HepG2 (cell line): ENCODE measurements at regions not wholly inside any gene's neighbourhood (a gene's known extent, or its start where the extent isn't known, plus 50 kb on each side); places are given as distances from the start of the nearest gene placed in this dataset.
A peak's percentile ranks its signal among the peaks of the same experiment; 100 is the strongest.

Source experiments
- ETS1 ChIP-seq: sonication (generic); formaldehyde crosslinking; IDR thresholded peaks from 2 replicates; pipeline ENCODE4 v1.4.0; 2020; ENCODE audit warnings: missing genetic modification reagents
- HHEX ChIP-seq: IDR thresholded peaks from 2 replicates; pipeline ENCODE4 v1.6.1; 2016; ENCODE audit warnings: control low read depth
- HMG20A ChIP-seq: IDR thresholded peaks from 2 replicates; pipeline ENCODE4 v1.6.1; 2016; ENCODE audit warnings: borderline replicate concordance
- JDP2 ChIP-seq: sonication (generic); formaldehyde crosslinking; IDR thresholded peaks from 2 replicates; pipeline ENCODE4 v1.8.1; 2022; ENCODE audit warnings: missing genetic modification reagents, borderline replicate concordance
- PAXIP1 ChIP-seq: sonication (generic); formaldehyde crosslinking; conservative IDR thresholded peaks from 2 replicates; pipeline ENCODE4 v1.4.0; 2020; ENCODE audit warnings: mild to moderate bottlenecking, missing genetic modification reagents, moderate library complexity
- SOX13 ChIP-seq, 3 experiments: fragments of 450-650 bp in 1 of 3; sonication (generic) in 1 of 3; formaldehyde crosslinking in 1 of 3; IDR thresholded peaks in 2 of 3; conservative IDR thresholded peaks in 1 of 3; 2 replicates each; pipeline versions ENCODE4 v1.5.0 to v1.6.1; 2016 to 2020; ENCODE audit warnings: antibody characterized with exemption in 1 of 3, mild to moderate bottlenecking in 1 of 3, missing compliant biosample characterization in 1 of 3, missing genetic modification reagents in 1 of 3, moderate library complexity in 1 of 3
- SP4 ChIP-seq: sonication (generic); formaldehyde crosslinking; IDR thresholded peaks from 2 replicates; pipeline ENCODE4 v1.8.1; 2023; ENCODE audit warnings: mild to moderate bottlenecking, missing genetic modification reagents
- SSRP1 ChIP-seq: IDR thresholded peaks from 2 replicates; pipeline ENCODE4 v1.6.1; 2016; ENCODE audit warnings: control low read depth
- TFDP2 ChIP-seq: sonication (generic); formaldehyde crosslinking; IDR thresholded peaks from 2 replicates; pipeline ENCODE4 v1.4.0; 2020; ENCODE audit warnings: missing genetic modification reagents
- TMF1 ChIP-seq: sonication (generic); formaldehyde crosslinking; IDR thresholded peaks from 2 replicates; pipeline ENCODE4 v1.8.1; 2022; ENCODE audit warnings: low read depth, missing genetic modification reagents
- ZNF550 ChIP-seq: sonication (generic); formaldehyde crosslinking; IDR thresholded peaks from 2 replicates; pipeline ENCODE4 v1.4.0; 2020; ENCODE audit warnings: mild to moderate bottlenecking, missing genetic modification reagents, borderline replicate concordance
- ZNF720 ChIP-seq: sonication (generic); formaldehyde crosslinking; IDR thresholded peaks from 2 replicates; pipeline ENCODE4 v1.4.0; 2020; ENCODE audit warnings: missing genetic modification reagents
- ZNF841 ChIP-seq: sonication (generic); formaldehyde crosslinking; IDR thresholded peaks from 2 replicates; pipeline ENCODE4 v1.8.1; 2023; ENCODE audit warnings: missing genetic modification reagents, borderline replicate concordance
- TF ChIP-seq, protein P1 (sequence below): sonication (generic); formaldehyde crosslinking; IDR thresholded peaks from 2 replicates; pipeline ENCODE4 v1.9.0; 2021; ENCODE audit warnings: missing genetic modification reagents, borderline replicate concordance
- TF ChIP-seq, protein P2 (sequence below): sonication (generic); formaldehyde crosslinking; IDR thresholded peaks from 2 replicates; pipeline ENCODE4 v1.4.0; 2020; ENCODE audit warnings: missing genetic modification reagents, mild to moderate bottlenecking, borderline replicate concordance
- TF ChIP-seq, protein P3 (sequence below): sonication (generic); formaldehyde crosslinking; conservative IDR thresholded peaks from 2 replicates; pipeline ENCODE4 v1.4.0; 2020; ENCODE audit warnings: missing genetic modification reagents

- TF ChIP-seq, protein P1, sequence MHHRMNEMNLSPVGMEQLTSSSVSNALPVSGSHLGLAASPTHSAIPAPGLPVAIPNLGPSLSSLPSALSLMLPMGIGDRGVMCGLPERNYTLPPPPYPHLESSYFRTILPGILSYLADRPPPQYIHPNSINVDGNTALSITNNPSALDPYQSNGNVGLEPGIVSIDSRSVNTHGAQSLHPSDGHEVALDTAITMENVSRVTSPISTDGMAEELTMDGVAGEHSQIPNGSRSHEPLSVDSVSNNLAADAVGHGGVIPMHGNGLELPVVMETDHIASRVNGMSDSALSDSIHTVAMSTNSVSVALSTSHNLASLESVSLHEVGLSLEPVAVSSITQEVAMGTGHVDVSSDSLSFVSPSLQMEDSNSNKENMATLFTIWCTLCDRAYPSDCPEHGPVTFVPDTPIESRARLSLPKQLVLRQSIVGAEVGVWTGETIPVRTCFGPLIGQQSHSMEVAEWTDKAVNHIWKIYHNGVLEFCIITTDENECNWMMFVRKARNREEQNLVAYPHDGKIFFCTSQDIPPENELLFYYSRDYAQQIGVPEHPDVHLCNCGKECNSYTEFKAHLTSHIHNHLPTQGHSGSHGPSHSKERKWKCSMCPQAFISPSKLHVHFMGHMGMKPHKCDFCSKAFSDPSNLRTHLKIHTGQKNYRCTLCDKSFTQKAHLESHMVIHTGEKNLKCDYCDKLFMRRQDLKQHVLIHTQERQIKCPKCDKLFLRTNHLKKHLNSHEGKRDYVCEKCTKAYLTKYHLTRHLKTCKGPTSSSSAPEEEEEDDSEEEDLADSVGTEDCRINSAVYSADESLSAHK, result no peak
- no peak for TF ChIP-seq TFDP2
- no peak for TF ChIP-seq SSRP1 (CRISPR knock-in tag)
- no peak for TF ChIP-seq ZNF841 (CRISPR knock-in tag)
- TF ChIP-seq PAXIP1 (CRISPR knock-in tag), result 0 out of 2 replicates have a peak, but pooled peaks have one; percentile 17
- no peak for TF ChIP-seq TMF1 (CRISPR knock-in tag)
- no peak for TF ChIP-seq SOX13 (IDR thresholded peaks at IDR 0.05)
- TF ChIP-seq SOX13 (CRISPR knock-in tag; conservative IDR thresholded peaks at IDR 0.05 in 1 of 2, IDR thresholded peaks at IDR 0.05 in 1 of 2), result peak in 1 of 2 experiments; percentile 78; a peak in 2 of 4 replicates
- TF ChIP-seq, protein P2, sequence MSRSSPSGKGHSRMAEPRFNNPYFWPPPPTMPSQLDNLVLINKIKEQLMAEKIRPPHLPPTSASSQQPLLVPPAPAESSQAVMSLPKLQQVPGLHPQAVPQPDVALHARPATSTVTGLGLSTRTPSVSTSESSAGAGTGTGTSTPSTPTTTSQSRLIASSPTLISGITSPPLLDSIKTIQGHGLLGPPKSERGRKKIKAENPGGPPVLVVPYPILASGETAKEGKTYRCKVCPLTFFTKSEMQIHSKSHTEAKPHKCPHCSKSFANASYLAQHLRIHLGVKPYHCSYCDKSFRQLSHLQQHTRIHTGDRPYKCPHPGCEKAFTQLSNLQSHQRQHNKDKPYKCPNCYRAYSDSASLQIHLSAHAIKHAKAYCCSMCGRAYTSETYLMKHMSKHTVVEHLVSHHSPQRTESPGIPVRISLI, result no peak
- no peak for TF ChIP-seq ETS1 (CRISPR knock-in tag)
- peak; percentile 18; the same call in 1 of the 2 replicates for TF ChIP-seq HMG20A
- no peak for TF ChIP-seq SP4 (CRISPR knock-in tag)
- TF ChIP-seq, protein P3, sequence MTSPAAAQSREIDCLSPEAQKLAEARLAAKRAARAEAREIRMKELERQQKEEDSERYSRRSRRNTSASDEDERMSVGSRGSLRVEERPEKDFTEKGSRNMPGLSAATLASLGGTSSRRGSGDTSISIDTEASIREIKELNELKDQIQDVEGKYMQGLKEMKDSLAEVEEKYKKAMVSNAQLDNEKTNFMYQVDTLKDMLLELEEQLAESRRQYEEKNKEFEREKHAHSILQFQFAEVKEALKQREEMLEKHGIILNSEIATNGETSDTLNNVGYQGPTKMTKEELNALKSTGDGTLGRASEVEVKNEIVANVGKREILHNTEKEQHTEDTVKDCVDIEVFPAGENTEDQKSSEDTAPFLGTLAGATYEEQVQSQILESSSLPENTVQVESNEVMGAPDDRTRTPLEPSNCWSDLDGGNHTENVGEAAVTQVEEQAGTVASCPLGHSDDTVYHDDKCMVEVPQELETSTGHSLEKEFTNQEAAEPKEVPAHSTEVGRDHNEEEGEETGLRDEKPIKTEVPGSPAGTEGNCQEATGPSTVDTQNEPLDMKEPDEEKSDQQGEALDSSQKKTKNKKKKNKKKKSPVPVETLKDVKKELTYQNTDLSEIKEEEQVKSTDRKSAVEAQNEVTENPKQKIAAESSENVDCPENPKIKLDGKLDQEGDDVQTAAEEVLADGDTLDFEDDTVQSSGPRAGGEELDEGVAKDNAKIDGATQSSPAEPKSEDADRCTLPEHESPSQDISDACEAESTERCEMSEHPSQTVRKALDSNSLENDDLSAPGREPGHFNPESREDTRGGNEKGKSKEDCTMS, result no peak
- TF ChIP-seq JDP2 (CRISPR knock-in tag), result no peak
- TF ChIP-seq ZNF720 (CRISPR knock-in tag), result no peak
- TF ChIP-seq HHEX, result peak; percentile 34; the same call in 1 of the 2 replicates
- TF ChIP-seq ZNF550 (CRISPR knock-in tag), result no peak
Observed at GRCh38 chr2:61671561-61672315, 133.6 kb upstream of the XPO1 start (continued).
